Fibroblast of lung (primary cell): ENCODE measurements at regions not wholly inside any gene's neighbourhood (a gene's known extent, or its start where the extent isn't known, plus 50 kb on each side); places are given as distances from the start of the nearest gene placed in this dataset.

Experiments used
- DNase-seq, 2 donors: peaks; one replicate each; pipeline versions ENCODE4 v3.0.0 to v3.0.0-alpha.2; 2010; ENCODE audit warnings: low read depth in 2 of 2
- H2AFZ ChIP-seq: 2 replicates; pipeline ENCODE4 v1.5.1; 2012; ENCODE audit warnings: low read length, control low read depth, inconsistent platforms
- H3K27ac ChIP-seq: 2 replicates; pipeline ENCODE4 v1.5.1; 2011; ENCODE audit warnings: low read length, control low read depth; ENCODE audit not compliant: insufficient read depth
- H3K27me3 ChIP-seq: 2 replicates; pipeline ENCODE4 v1.5.1; 2011; ENCODE audit warnings: mild to moderate bottlenecking, low read length; ENCODE audit not compliant: control insufficient read depth, insufficient read depth
- H3K36me3 ChIP-seq: 2 replicates; pipeline ENCODE4 v1.5.1; 2011; ENCODE audit warnings: low read length; ENCODE audit not compliant: control insufficient read depth, insufficient read depth
- H3K4me1 ChIP-seq: 2 replicates; pipeline ENCODE4 v1.5.1; 2011; ENCODE audit warnings: low read length; ENCODE audit not compliant: control insufficient read depth, insufficient read depth; ENCODE audit errors: extremely low read depth
- H3K4me2 ChIP-seq: 2 replicates; pipeline ENCODE4 v1.5.1; 2011; ENCODE audit warnings: low read length, control low read depth; ENCODE audit not compliant: insufficient read depth; ENCODE audit errors: extremely low read depth
- H3K4me3 ChIP-seq, 4 experiments: fragments of 200-600 bp in 1 of 4; sonication (generic) in 1 of 4; replicated peaks in 1 of 4; 2 replicates each; pipeline ENCODE4 v1.5.1; 2011 to 2016; ENCODE audit warnings: low read length in 4 of 4, low read depth in 3 of 4, mild to moderate bottlenecking in 3 of 4, control low read depth in 2 of 4, inconsistent platforms in 1 of 4, mixed read lengths in 1 of 4; ENCODE audit not compliant: insufficient read depth in 1 of 4; ENCODE audit errors: control extremely low read depth in 1 of 4
- H3K79me2 ChIP-seq: 2 replicates; pipeline ENCODE4 v1.5.1; 2012; ENCODE audit warnings: mild to moderate bottlenecking, low read length, inconsistent platforms; ENCODE audit not compliant: control insufficient read depth, insufficient read depth
- H3K9ac ChIP-seq: 2 replicates; pipeline ENCODE4 v1.5.1; 2011; ENCODE audit warnings: mild to moderate bottlenecking, low read length, control low read depth; ENCODE audit not compliant: insufficient read depth
- H3K9me3 ChIP-seq: 2 replicates; pipeline ENCODE4 v1.5.1; 2012; ENCODE audit warnings: low read depth, low read length; ENCODE audit not compliant: control insufficient read depth, insufficient read depth
- H4K20me1 ChIP-seq: 2 replicates; pipeline ENCODE4 v1.5.1; 2011; ENCODE audit warnings: low read length; ENCODE audit not compliant: control insufficient read depth, insufficient read depth; ENCODE audit errors: extremely low read depth
- CTCF ChIP-seq, 2 donors: IDR thresholded peaks in 1 of 2; conservative IDR thresholded peaks in 1 of 2; 1 replicate in 1 of 2; 2 replicates in 1 of 2; pipeline ENCODE4 v1.5.1; 2011 to 2012; ENCODE audit warnings: low read length in 2 of 2, control low read depth in 1 of 2, inconsistent platforms in 1 of 2, low read depth in 1 of 2, mild to moderate bottlenecking in 1 of 2
- EZH2 ChIP-seq: IDR thresholded peaks from 2 replicates; pipeline ENCODE4 v1.5.1; 2012; ENCODE audit warnings: low read length, control low read depth, mild to moderate bottlenecking; ENCODE audit errors: missing control alignments

- Histone ChIP-seq H4K20me1 (no peaks in the 10 kb centered on the region), H3K27ac (no peak overlapping the region), H3K4me2 (no peak overlapping the region), H3K79me2 (no peaks in the 10 kb centered on the region), H3K36me3 (no peaks in the 10 kb centered on the region), H3K27me3 (no peaks in the 10 kb centered on the region), H2AFZ (no peak overlapping the region), H3K9me3 (no peaks in the 10 kb centered on the region), H3K4me3 (no peak overlapping the region), H3K9ac (no peak overlapping the region), H3K4me1 (no peaks in the 10 kb centered on the region)
- DNase-seq = no peak
- TF ChIP-seq CTCF (conservative IDR thresholded peaks at IDR 0.05 in 1 of 2, IDR thresholded peaks at IDR 0.05 in 1 of 2; ENCODE audit: low read depth in 1 of 2, low read length in 2 of 2) = no peak
- TF ChIP-seq EZH2 = no peak
Observed at GRCh38 chr1:80164150-80164549, 1157.6 kb upstream of the ADGRL4 start.

- no peaks in the 10 kb centered on the region for H3K36me3 ChIP-seq
Observed at GRCh38 chr1:80163686-80164085, 1157.2 kb upstream of the ADGRL4 start.

GRCh38 chr1:80158771-80159170, 1152.2 kb upstream of the ADGRL4 start:
- Histone ChIP-seq H3K79me2 (no peaks in the 10 kb centered on the region), H2AFZ (no peak overlapping the region), H4K20me1 (no peaks in the 10 kb centered on the region), H3K27me3 (no peaks in the 10 kb centered on the region), H3K9ac (no peak overlapping the region), H3K36me3 (no peaks in the 10 kb centered on the region), H3K27ac (no peak overlapping the region), H3K4me3 (no peak overlapping the region), H3K9me3 (no peaks in the 10 kb centered on the region), H3K4me1 (no peaks in the 10 kb centered on the region), H3K4me2 (no peak overlapping the region)
- DNase-seq = no peak
- TF ChIP-seq CTCF (conservative IDR thresholded peaks at IDR 0.05 in 1 of 2, IDR thresholded peaks at IDR 0.05 in 1 of 2; ENCODE audit: low read depth in 1 of 2, low read length in 2 of 2) (no peak), EZH2 (no peak)

More at GRCh38 chr1:80163686-80164085, 1157.2 kb upstream of the ADGRL4 start:
- Histone ChIP-seq H3K4me1 (no peaks in the 10 kb centered on the region), H3K27ac (no peak overlapping the region), H4K20me1 (no peaks in the 10 kb centered on the region), H3K4me2 (no peak overlapping the region), H3K27me3 (no peaks in the 10 kb centered on the region), H2AFZ (no peak overlapping the region), H3K9me3 (no peaks in the 10 kb centered on the region), H3K4me3 (no peak overlapping the region), H3K79me2 (no peaks in the 10 kb centered on the region), H3K9ac (no peak overlapping the region)
- no peak for DNase-seq
- no peak for TF ChIP-seq EZH2
- no peak for TF ChIP-seq CTCF (conservative IDR thresholded peaks at IDR 0.05 in 1 of 2, IDR thresholded peaks at IDR 0.05 in 1 of 2; ENCODE audit: low read depth in 1 of 2, low read length in 2 of 2)
